ENCODE measurements at regions not wholly inside any gene's neighbourhood (a gene's known extent, or its start where the extent isn't known, plus 50 kb on each side); places are given as distances from the start of the nearest gene placed in this dataset.

GRCh38 chr10:31582365-31583052 is 263.5 kb downstream of the ZEB1 start:
- no peak for TF ChIP-seq CTCF (IDR thresholded peaks at IDR 0.05)
- TF ChIP-seq EP300 (IDR thresholded peaks at IDR 0.05), result no peak
